Neural cell (in vitro differentiated cells): ENCODE measurements at regions not wholly inside any gene's neighbourhood (a gene's known extent, or its start where the extent isn't known, plus 50 kb on each side); places are given as distances from the start of the nearest gene placed in this dataset.

Source experiments
- H2AFZ ChIP-seq: fragments of 200-600, 300-800 bp; sonication (generic), shearing (Covaris generic); 2 replicates; pipeline ENCODE4 v1.6.0; 2014; ENCODE audit warnings: low read depth, mild to moderate bottlenecking, antibody characterized with exemption, low read length, moderate library complexity
- H3F3A ChIP-seq: fragments of 200-600 bp; shearing (Covaris generic); 2 replicates; pipeline ENCODE4 v1.6.1; 2016; ENCODE audit warnings: mild to moderate bottlenecking, moderate library complexity, mixed read lengths, antibody characterized with exemption, low read length; ENCODE audit not compliant: insufficient read depth, poor library complexity, severe bottlenecking
- H3K27ac ChIP-seq: fragments of 200-600, 300-800 bp; sonication (generic), shearing (Covaris generic); 2 replicates; pipeline ENCODE4 v1.5.1; 2014; ENCODE audit warnings: mild to moderate bottlenecking, low read length, moderate library complexity
- H3K27me3 ChIP-seq: fragments of 300-800, 200-600 bp; sonication (generic), shearing (Covaris generic); 2 replicates; pipeline ENCODE4 v1.6.0; 2014; ENCODE audit warnings: mild to moderate bottlenecking, low read depth, low read length, moderate library complexity; ENCODE audit not compliant: insufficient read depth
- H3K36me3 ChIP-seq: fragments of 300-800, 200-600 bp; sonication (generic), shearing (Covaris generic); 2 replicates; pipeline ENCODE4 v1.5.1; 2014; ENCODE audit warnings: mild to moderate bottlenecking, antibody characterized with exemption, low read length, moderate library complexity; ENCODE audit not compliant: insufficient read depth
- H3K4me2 ChIP-seq: fragments of 300-800, 200-600 bp; sonication (generic), shearing (Covaris generic); 2 replicates; pipeline ENCODE4 v1.6.0; 2014; ENCODE audit warnings: mild to moderate bottlenecking, low read length
- H3K4me3 ChIP-seq: fragments of 300-800, 200-600 bp; sonication (generic), shearing (Covaris generic); 2 replicates; pipeline ENCODE4 v1.5.1; 2014; ENCODE audit warnings: mild to moderate bottlenecking, low read length, moderate library complexity
- H3K79me2 ChIP-seq: fragments of 200-600 bp; shearing (Covaris generic); replicated peaks from 2 replicates; pipeline ENCODE4 v1.6.0; 2014; ENCODE audit warnings: mild to moderate bottlenecking, low read length, moderate library complexity; ENCODE audit not compliant: insufficient read depth
- H3K9ac ChIP-seq: fragments of 300-800, 200-600 bp; sonication (generic), shearing (Covaris generic); 2 replicates; pipeline ENCODE4 v1.6.1; 2016; ENCODE audit warnings: mild to moderate bottlenecking, low read length, mixed read lengths
- H3K9me2 ChIP-seq: fragments of 200-600 bp; shearing (Covaris generic); 2 replicates; pipeline ENCODE4 v1.6.1; 2016; ENCODE audit warnings: mild to moderate bottlenecking, low read length, mixed read lengths; ENCODE audit not compliant: insufficient read depth
- H3K9me3 ChIP-seq: fragments of 200-600, 300-800 bp; sonication (generic), shearing (Covaris generic); 2 replicates; pipeline ENCODE4 v1.6.1; 2016; ENCODE audit warnings: mild to moderate bottlenecking, mixed run types, low read length, moderate library complexity, mixed read lengths
- H4K20me1 ChIP-seq: fragments of 200-600 bp; shearing (Covaris generic); 2 replicates; pipeline ENCODE4 v1.6.1; 2016; ENCODE audit warnings: mild to moderate bottlenecking, mixed run types; ENCODE audit not compliant: insufficient read depth
- EP300 ChIP-seq: fragments of 450-650 bp; conservative IDR thresholded peaks from 2 replicates; pipeline ENCODE4 v1.6.1; 2014; ENCODE audit warnings: antibody characterized with exemption, mild to moderate bottlenecking, moderate library complexity; ENCODE audit not compliant: poor library complexity, severe bottlenecking
- EZH2 ChIP-seq: fragments of 200-600, 300-800 bp; shearing (Covaris generic), sonication (generic); IDR thresholded peaks from 2 replicates; pipeline ENCODE4 v1.6.1; 2014; ENCODE audit warnings: antibody characterized with exemption, low read length, borderline replicate concordance, mild to moderate bottlenecking; ENCODE audit not compliant: insufficient read depth, poor library complexity, severe bottlenecking
- MXI1 ChIP-seq: fragments of 450-650 bp; conservative IDR thresholded peaks from 2 replicates; pipeline ENCODE4 v1.6.1; 2014; ENCODE audit warnings: antibody characterized with exemption, mild to moderate bottlenecking; ENCODE audit not compliant: poor library complexity, severe bottlenecking
- POLR2AphosphoS5 ChIP-seq: IDR thresholded peaks from 2 replicates; pipeline ENCODE4 v1.6.1; 2012
- RAD21 ChIP-seq: fragments of 450-650 bp; conservative IDR thresholded peaks from 2 replicates; pipeline ENCODE4 v1.6.1; 2014; ENCODE audit warnings: antibody characterized with exemption, mild to moderate bottlenecking, moderate library complexity
- SMC3 ChIP-seq: fragments of 450-650 bp; conservative IDR thresholded peaks from 2 replicates; pipeline ENCODE4 v1.6.1; 2014; ENCODE audit warnings: antibody characterized with exemption, mild to moderate bottlenecking, moderate library complexity; ENCODE audit not compliant: poor library complexity
- TAF1 ChIP-seq: IDR thresholded peaks from 2 replicates; pipeline ENCODE4 v1.6.1; 2012; ENCODE audit warnings: low read depth
- TF ChIP-seq, protein P1 (sequence below): IDR thresholded peaks from 2 replicates; pipeline ENCODE4 v1.6.1; 2012; ENCODE audit warnings: borderline replicate concordance
- TF ChIP-seq, protein P2 (sequence below): fragments of 450-650 bp; IDR thresholded peaks from 2 replicates; pipeline ENCODE4 v1.5.1; 2014; ENCODE audit warnings: antibody characterized with exemption, mild to moderate bottlenecking, moderate library complexity; ENCODE audit not compliant: poor library complexity, severe bottlenecking

GRCh38 chr4:187586892-187587291, 408.7 kb upstream of the ZFP42 start:
- Histone ChIP-seq H4K20me1 (no peaks in the 10 kb centered on the region), H3F3A (no peaks in the 10 kb centered on the region), H3K9me2 (no peaks in the 10 kb centered on the region), H3K9me3 (no peaks in the 10 kb centered on the region), H3K9ac (no peak overlapping the region), H3K4me2 (no peak overlapping the region), H3K27me3 (no peaks in the 10 kb centered on the region), H3K79me2 (no peaks in the 10 kb centered on the region), H3K36me3 (no peaks in the 10 kb centered on the region), H3K27ac (no peak overlapping the region), H2AFZ (no peak overlapping the region), H3K4me3 (no peak overlapping the region)
- TF ChIP-seq, protein P1, sequence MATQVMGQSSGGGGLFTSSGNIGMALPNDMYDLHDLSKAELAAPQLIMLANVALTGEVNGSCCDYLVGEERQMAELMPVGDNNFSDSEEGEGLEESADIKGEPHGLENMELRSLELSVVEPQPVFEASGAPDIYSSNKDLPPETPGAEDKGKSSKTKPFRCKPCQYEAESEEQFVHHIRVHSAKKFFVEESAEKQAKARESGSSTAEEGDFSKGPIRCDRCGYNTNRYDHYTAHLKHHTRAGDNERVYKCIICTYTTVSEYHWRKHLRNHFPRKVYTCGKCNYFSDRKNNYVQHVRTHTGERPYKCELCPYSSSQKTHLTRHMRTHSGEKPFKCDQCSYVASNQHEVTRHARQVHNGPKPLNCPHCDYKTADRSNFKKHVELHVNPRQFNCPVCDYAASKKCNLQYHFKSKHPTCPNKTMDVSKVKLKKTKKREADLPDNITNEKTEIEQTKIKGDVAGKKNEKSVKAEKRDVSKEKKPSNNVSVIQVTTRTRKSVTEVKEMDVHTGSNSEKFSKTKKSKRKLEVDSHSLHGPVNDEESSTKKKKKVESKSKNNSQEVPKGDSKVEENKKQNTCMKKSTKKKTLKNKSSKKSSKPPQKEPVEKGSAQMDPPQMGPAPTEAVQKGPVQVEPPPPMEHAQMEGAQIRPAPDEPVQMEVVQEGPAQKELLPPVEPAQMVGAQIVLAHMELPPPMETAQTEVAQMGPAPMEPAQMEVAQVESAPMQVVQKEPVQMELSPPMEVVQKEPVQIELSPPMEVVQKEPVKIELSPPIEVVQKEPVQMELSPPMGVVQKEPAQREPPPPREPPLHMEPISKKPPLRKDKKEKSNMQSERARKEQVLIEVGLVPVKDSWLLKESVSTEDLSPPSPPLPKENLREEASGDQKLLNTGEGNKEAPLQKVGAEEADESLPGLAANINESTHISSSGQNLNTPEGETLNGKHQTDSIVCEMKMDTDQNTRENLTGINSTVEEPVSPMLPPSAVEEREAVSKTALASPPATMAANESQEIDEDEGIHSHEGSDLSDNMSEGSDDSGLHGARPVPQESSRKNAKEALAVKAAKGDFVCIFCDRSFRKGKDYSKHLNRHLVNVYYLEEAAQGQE, result no peak
- no peak for TF ChIP-seq EZH2
- TF ChIP-seq TAF1, result no peak
- no peak for TF ChIP-seq SMC3
- TF ChIP-seq EP300, result no peak
- TF ChIP-seq POLR2AphosphoS5, result no peak
- TF ChIP-seq RAD21, result no peak
- no peak for TF ChIP-seq MXI1
- TF ChIP-seq, protein P2, sequence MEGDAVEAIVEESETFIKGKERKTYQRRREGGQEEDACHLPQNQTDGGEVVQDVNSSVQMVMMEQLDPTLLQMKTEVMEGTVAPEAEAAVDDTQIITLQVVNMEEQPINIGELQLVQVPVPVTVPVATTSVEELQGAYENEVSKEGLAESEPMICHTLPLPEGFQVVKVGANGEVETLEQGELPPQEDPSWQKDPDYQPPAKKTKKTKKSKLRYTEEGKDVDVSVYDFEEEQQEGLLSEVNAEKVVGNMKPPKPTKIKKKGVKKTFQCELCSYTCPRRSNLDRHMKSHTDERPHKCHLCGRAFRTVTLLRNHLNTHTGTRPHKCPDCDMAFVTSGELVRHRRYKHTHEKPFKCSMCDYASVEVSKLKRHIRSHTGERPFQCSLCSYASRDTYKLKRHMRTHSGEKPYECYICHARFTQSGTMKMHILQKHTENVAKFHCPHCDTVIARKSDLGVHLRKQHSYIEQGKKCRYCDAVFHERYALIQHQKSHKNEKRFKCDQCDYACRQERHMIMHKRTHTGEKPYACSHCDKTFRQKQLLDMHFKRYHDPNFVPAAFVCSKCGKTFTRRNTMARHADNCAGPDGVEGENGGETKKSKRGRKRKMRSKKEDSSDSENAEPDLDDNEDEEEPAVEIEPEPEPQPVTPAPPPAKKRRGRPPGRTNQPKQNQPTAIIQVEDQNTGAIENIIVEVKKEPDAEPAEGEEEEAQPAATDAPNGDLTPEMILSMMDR, result no peak

DNA sequence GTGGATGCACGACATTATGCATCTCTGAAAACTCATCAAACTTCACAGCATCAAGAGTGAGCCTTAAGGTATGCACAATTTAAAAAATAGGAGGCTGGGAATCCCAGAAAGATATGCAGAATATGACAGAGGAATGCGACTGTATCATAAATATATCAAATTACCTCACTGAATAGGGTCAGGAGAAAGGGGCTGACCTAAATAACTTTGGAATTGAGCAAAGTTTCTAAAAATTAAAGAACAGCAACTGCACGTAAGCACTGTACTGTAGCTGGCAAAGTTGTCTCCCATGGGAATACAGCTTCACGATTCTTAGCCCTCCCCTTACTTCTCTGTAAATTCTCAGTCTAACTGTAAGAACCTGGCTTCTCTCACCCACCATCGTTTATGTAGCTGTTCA, 397.4 kb upstream of the ZFP42 start:
- TF ChIP-seq TAF1, result no peak
- TF ChIP-seq RAD21, result no peak
- no peak for TF ChIP-seq MXI1
- no peak for TF ChIP-seq SMC3
- TF ChIP-seq POLR2AphosphoS5, result no peak
- TF ChIP-seq EZH2, result no peak
- TF ChIP-seq, protein P1, result no peak
- no peak for TF ChIP-seq EP300

More for the DNA sequence above, 397.4 kb upstream of the ZFP42 start:
- H3K4me2 ChIP-seq, result no peak overlapping the region
- H3K9me2 ChIP-seq, result no peaks in the 10 kb centered on the region
- H2AFZ ChIP-seq, result no peak overlapping the region
- no peaks in the 10 kb centered on the region for H3K79me2 ChIP-seq
- H3K9ac ChIP-seq, result no peak overlapping the region
- H3K36me3 ChIP-seq, result no peaks in the 10 kb centered on the region
- H3K9me3 ChIP-seq, result no peaks in the 10 kb centered on the region
- no peaks in the 10 kb centered on the region for H3F3A ChIP-seq
- no peaks in the 10 kb centered on the region for H3K27me3 ChIP-seq
- no peaks in the 10 kb centered on the region for H4K20me1 ChIP-seq
- H3K4me3 ChIP-seq, result no peak overlapping the region
- H3K27ac ChIP-seq, result no peak overlapping the region
